Stimulated activated CD8-positive, alpha-beta memory T cell treated with anti-CD3 and anti-CD28 coated beads, Interleukin-2, amount 100 ng/mL, for 1 hour (primary cell): ENCODE measurements at regions not wholly inside any gene's neighbourhood (a gene's known extent, or its start where the extent isn't known, plus 50 kb on each side); places are given as distances from the start of the nearest gene placed in this dataset.

ENCODE experiments used
- DNase-seq, 2 donors: peaks; one replicate each; pipeline ENCODE4 v3.0.0-alpha.2; 2020; ENCODE audit warnings: low read depth in 2 of 2

DNA sequence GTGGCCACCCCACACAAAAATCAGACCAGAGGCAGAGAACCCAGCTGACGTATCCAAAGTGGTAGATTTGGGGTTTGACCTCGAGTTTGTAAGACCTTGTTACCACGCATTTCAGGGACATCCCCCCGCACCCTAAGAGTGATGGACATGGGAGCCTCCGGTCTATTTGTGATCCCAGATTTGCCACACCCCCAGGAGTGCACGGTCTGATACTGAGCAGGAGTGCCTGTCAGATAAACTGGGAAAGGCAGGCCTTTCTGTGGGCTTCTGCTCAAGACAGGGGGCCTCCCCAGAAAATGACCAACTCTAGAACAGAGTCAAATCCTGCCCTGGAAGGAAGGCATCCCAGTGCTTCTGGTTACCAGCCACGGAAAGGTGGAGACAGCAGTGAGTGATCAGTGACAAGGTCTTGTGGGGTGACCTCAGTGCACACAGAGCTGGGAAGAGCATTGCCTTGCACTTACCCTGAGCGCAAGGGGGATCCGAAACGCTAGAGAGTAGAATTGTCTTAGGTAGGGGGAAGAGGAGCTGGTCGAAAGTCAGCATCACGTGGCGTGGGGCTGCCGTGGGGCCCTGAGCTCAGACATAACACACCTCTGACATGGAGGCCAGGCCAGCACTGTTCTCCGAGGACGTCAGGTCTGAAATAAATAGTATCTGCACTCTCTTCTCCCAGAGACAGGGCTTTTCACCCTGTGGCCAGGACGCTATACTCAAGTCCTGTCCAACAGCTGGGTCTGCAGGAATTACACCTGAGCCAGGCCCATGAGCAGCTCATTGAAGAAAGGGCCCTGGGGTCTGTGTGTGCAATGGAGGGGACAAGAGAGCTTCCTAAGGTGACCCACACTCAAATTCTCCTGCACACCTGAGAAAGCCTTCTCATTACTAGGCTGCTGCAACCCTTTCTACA lies 242.4 kb upstream of the SALL3 start:
- no peak for DNase-seq

DNA sequence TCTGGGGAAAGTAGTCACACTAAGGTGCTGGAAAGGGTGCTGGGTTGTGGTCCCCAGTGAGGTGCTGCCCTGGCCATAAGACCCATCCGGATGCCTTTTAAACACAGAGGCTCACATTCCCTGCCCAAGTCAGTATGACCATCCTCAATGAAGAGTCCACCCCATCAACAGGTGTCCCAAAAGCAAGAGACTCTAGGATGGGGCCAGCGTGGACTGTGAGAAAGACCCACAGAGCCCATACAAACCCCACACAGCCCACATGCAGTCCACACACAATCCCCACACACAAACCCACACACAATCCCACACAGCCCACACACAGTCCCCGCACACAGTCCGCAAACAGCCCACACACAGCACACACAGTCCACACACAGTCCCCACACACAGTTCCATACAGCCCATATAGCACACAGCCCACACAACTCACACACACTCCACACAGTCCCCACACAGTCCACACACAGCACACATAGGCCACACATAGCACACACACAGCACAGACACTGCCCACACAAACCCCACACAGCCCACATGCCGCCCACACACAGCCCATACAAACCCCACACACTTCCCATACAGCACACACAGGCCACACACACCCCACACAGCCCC lies 241.4 kb upstream of the SALL3 start:
- no peak for DNase-seq

DNA sequence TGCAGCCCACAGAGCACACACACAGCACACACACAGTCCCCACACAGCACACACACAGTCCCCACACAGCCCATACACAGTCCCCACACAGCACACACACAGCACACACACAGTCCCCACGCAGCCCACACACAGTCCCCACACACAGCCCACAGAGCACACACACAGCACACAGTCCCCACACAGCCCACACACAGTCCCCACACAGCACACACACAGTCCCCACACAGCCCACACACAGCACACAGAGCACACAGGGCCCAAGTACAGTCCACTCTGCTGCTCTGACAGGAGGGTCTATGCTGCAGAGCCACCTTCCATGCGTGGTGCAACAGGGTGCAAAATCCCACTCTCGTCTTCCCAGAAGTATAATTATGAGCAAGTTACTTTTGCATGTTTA lies 240.5 kb upstream of the SALL3 start:
- no peak for DNase-seq

DNA sequence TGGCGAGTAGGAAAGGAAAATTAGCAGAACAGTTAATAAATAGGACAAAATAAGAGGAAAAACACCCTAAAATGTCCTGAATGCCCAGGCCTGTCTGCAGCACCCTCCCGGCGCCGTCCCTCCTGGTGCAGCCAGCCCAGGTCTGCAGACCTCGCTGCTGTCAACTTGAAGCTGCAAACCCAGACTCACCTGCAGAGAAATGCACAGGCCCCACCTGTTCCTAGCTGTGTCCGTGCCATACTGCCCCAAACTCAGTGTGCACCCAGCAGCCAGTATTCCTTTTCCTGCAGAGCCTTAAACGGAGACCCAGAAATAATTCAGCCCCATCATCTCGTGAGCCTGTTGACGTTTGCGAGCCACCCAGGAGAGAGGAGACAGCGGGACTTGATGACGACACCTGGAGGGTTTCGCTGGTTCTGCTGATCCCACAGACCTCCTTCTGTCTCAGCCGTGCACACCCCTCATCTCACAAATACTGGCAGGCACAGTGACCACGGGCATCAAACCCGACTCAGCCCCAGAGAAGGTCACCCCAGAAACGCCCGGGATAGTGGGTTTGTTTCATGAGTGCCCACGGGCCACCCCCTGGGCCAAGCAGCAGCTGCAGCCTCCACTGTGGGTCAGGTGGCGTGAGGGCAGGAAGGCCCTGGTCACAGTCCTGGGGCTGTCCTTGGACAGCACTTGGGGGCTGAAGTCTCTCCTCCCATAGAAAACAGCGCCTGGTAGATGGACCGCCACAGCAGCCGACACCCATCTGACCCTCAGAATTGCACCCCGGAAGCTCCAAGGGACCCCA lies 239.5 kb upstream of the SALL3 start:
- DNase-seq: no peak

DNA sequence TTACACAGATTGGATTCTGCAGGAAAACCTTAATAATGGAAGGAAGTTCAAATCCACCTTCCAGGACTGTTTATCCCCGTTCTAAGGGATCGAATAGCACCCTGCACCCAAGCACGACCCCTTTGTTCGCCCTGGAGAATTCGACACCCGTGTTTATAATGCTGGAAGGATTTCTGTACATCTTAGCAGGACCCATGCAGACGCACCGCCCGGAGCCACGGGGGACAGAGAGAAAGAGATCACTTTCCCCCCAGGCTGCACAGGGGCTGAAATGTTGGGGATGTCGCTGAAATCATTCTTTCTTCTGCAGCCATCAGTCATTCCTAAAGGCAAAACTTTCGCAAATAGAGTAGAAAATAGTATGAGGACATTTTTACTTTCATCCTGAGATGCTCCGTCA lies 238.7 kb upstream of the SALL3 start:
- DNase-seq: no peak

DNA sequence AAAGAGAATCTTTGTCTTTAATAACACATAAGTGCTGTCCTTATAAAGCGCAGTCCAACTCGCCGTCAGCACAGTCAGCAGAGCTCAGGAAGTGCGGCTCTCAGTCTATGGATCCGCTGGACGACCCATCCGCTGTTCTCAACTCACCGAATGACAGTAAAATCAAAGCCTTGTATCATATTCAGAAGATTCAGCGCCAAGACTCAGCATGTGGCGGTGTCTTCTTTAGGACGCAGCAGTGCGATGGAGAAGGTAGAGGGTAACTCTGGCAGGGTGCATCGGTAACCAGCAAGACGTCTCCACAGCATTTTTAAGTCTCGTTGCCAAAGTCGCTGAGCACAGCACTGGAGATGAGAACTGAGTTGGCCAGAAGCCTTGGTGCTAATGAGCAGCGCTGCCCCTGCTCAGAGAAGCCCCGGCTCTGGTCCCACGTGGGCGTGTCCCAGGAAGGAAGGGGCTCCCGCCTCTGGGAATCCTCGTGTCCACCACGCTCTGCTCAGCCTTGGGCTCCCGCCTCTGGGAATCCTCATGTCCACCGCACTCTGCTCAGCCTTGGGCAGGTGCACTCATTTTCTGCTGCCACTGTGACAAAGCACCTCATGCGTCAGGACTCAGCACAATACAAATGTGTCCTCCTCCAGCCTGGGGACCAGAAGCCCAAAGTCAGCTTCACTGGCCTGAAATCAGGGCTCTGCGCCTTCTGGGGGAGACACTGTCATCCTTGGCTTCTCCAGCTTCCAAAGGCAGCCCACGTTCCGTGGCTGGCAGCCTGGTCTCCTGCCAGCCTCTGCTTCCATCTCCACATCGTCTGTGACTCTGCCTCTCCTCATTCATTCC lies 238.0 kb upstream of the SALL3 start:
- no peak for DNase-seq

DNA sequence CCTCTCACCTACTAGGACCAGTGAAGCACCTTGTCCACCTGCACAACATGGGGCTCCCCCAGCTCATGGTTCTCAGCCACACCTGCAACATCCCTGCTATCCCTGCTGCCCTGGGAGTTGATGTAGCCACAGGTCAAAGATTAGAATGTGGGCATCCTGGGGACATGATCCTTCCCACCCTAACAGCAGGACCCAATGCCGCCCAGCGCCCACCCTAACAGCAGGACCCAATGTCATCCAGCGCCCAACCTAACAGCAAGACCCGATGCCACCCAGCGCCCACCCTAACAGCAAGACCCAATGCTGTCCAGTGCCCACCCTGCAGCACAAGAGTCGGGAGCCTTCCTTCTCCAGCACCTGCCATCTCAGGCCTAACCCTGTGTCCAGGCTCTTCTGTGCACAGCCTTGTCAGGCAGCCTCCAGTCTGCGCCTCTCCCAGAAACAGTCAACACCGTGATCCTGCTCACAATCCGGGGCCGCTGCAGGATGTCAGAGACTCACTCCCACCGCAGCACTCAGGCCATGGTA lies 237.3 kb upstream of the SALL3 start:
- DNase-seq: no peak

DNA sequence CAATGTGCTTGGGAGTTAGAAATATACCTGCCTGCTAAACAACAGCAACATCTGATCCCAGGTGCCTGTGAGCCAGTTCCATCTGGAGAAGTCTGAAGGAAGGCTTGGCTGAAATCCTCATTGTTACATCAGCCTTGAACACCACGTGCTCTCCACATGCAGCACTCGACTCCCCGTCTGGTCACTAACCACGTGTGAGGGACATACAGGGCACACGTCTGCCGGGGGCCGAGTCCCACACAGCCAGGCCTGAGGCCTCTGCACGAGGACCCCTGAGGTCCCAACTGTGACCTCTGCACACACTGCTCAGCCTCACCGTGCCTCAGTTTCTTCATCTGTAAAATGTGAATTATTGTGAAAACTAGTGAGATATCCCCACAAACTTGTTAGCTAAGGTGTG lies 236.5 kb upstream of the SALL3 start:
- no peak for DNase-seq

DNA sequence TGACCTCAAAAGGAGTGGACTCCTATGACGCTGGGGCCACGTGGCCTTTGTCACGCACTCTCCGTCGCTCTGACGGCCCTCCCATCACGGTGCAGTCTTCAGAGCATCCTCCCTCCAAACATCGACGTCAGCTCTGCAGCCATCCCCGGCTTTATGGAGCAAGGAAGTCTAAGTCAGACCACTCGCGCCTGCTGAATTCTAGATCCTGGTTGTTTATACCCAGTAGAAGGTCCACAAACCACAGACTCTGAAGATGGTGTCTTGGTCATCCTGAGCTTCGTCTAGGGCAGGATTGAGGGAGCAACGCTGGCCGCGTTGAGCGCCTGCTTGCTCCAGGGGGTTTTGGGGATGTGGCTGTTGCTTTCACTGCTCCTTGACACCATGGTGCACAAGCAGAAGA lies 228.0 kb upstream of the SALL3 start:
- no peak for DNase-seq

DNA sequence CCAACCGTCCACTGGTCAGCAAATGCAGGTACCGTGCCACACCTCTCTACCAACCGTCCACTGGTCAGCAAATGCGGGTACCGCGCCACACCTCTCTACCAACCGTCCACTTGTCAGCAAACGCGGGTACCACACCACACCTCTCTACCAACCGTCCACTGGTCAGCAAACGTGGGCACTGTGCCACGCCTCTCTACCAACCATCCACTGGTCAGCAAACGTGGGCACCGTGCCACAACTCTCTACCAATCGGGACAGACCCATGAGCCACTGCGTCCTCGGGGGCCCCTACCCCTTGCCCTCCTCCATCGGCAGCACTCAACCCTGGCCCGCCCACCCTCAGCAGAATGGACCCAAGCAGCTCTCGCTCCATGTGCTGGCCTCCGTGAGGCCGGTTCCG lies 226.4 kb upstream of the SALL3 start:
- DNase-seq: no peak

DNA sequence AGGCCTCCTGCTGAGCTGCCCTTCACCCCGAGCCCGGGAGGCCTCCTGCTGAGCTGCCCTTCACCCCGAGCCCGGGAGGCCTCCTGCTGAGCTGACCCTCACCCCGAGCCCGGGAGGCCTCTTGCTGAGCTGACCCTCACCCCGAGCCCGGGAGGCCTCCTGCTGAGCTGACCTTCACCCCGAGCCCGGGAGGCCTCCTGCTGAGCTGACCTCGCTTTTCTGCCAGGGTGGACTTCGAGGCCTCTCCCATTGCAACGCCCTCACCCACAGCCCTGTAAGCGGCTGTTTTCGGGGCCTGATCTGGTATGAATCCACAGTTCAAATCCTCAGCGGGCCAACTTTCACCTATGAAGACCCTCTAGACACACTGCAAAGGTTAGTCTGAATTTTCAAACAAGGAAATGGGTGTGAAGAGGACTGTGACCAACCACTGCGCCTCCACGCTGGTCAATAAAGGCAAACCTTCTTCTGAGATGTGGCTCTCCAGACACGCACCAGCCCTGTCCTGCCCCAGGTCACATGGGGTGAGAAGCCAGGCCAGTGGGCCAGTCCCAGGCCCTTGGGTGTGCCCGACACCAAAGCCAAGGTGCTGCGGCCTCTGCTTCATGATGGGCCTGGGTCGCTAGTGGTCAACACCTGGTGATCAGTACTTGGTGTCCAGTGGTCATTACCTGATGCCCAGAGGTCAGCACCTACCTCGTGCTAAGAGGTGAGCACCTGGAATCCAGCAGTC lies 225.1 kb upstream of the SALL3 start:
- no peak for DNase-seq

DNA sequence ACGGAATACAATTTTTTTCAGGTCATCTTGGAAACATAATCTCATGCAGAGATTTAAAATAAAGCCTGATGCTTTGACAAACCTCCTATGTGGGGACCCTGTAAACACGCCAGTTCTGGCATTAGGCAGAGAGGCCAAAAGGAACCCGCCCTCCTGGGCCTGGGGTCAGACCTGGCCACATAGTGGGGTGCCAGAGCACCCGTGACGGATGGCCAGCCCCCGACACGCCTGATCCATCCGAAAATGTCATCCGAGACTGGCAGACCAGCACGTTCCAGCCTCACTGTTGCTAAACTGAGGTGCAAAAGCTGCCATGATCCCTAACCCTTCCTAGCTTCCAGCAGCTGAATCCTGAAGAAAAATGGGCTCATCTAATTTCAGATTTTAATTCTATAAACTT lies 222.6 kb upstream of the SALL3 start:
- no peak for DNase-seq

DNA sequence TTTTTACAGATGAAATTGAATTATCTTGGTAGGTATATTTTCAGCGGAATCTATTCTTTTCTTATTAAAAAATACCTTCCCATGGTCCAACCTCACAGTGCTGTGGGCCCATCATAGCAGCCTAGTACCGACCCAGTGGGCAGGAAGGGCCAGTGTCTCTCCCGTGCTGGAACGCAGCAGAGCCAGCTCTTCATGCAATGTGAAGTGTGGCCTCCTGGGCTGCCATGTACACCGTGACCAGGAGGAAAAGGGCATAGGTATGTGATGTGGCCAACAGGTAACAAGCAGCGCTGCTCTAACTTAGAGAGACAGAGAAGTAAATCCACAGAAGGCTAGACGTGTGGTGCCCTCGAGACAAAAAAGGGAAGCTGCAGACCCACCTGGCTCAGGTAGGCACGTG lies 221.1 kb upstream of the SALL3 start:
- no peak for DNase-seq

DNA sequence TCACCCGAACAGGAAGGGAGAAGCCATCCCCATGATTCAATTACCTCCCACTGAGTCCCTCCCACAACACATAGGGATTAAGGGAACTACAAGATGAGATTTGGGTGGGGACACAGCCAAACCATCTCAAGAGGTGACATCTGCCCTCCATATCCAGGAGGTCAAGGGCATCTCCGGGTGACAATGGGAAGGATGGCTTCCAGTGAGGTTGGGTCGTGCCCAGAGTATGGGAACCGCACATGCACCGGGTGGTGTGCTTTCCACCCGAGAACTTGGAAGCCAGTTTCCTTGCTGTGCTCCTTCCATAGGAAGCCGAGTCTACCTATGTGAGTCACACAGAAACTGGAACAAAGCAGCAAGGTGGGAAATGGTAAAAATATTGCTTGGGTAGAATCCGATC lies 216.9 kb upstream of the SALL3 start:
- no peak for DNase-seq

DNA sequence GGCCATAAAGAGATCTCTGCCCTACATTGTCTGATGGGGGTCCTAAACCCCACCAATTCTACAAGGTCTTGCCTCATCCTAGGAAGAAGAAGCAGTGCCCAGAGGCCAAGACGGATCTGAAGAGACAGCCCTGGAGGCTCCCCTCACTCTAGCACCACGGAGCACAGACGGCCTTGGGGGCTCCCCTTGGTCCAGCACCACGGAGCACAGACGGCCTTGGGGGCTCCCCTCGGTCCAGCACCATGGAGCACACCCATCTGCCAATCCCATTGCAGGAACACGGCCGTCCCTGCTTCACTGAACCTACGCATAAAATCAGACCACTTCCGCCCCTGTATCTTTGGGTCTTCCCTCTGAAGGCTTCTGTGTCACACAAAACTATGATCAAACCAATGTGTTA lies 215.1 kb upstream of the SALL3 start:
- DNase-seq: no peak

DNA sequence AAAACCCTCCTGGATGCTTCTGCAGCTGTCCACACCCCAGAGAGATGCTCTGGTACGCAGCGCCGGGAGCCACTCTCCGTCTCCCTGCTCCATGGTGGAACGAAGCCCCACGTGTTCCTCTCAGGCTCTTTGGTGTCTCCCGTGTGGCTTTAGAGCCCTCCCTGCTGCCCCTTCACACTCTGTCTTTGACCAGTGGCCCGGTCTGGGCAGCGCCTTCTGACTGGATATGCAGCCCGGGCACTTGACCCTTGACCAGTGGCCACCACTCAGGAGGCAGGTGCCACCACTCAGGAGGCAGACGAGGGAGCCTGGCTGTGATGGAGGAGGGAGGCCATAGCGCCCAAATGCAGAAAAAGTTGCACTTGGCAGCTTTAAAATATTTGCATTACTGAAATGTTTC lies 214.5 kb upstream of the SALL3 start:
- DNase-seq: no peak

DNA sequence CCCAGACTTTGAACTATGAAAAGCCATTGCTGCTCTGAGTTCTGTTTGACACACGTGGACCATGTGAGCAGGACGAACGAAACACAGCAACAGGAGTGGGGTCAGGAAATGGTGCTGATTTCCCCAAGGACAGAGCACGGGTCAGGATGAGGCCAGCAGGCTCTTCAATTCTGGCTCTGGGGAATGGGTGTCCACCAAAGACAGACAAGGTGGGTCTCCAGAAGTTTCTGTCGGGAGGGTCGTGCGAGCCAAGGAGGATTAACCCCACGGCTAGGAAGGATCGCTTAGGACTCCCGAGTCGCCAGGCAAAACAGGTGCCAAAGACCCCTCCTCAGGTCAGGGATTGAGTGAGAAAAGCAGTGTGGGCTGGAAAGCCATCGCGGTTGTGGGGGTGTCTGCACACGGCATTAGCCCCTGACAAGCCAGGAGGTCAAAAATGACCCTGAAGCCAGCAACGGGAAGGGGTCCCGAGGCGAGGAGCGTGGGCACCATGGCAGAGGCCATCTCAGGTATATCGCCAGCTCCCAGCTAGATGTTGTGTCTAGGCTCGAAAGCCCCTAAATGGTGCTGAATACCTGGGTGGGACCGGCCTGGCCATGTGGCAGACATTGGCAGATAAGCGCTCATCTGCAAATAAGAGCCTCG lies 213.9 kb upstream of the SALL3 start:
- DNase-seq: no peak

DNA sequence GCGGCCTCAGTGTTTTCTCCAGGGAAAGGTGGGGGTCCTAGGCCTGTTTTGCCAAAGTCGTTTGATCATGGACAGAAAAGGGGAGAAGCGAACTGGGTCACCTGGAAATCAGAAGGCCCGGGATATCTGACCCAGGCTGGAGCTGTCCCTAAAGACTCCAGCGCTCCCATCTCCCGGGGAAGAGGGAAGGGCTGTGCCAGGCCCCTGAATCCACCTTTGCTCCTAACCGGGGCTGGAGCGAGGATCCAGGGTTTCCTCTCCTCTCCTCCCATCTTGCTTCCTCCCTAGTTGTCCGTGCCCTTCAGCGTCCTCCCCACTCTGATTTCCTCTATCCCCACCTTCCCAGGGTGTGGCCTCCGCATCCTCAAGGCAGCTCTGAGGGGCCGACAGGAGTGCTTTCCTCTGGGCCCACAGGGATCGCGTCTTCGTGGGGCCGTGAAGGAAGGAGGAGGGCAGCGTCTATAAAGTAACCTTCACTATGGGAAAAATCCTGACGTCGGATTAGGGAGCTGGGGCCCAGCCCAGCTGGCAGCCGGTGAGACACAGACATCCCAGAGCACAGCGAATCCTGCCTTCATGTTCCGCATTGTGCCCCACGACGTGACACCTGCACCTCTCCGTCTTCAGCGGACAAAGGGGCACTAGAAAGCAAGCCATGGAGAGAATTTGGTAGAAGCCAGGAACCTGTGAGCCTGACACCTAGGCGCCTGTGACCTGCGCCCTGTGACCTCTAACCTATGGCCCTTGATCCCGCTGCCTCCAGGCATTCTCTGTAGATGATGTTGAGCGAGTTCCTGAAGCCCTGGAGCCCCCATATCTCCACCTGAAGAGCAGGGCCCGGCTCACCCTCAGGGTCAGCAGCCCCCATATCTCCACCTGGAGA lies 212.7 kb upstream of the SALL3 start:
- DNase-seq: no peak

DNA sequence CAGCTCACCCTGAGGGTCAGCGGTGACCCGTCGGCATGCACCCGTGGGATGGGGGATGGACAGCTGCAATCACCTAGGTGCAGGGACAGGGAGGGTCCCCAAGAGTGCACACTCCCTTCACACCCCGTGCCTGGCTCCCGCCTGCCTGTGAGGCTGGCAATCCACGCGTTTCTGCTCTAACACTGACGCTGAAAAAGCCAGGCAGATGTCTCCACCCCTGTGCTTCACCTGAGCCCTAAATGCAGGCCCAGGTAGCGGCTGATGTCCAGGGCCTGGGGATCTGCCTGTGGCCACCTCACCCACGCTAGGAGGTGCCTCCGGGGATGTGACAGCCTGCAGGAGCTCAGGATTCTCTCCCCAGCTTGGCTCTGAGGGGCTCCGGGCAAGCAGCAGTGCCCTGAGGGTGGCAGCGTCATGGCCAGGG lies 212.0 kb upstream of the SALL3 start:
- no peak for DNase-seq
